NCI-H1092 treated with DMSO at 0.1 percent for 48 hours (cell line): ENCODE measurements at regions not wholly inside any gene's neighbourhood (a gene's known extent, or its start where the extent isn't known, plus 50 kb on each side); places are given as distances from the start of the nearest gene placed in this dataset.

ENCODE experiments used
- DNase-seq: peaks from one replicate; lab custom pipeline; 2025; lab: John Stamatoyannopoulos, UW

GRCh38 chr12:123077298-123078119, 73.4 kb downstream of the PITPNM2 start:
- no peak for DNase-seq

GRCh38 chr12:123076604-123077297, 74.1 kb downstream of the PITPNM2 start:
- no peak for DNase-seq

- no peak for DNase-seq
Observed at GRCh38 chr12:123075646-123076171, 75.2 kb downstream of the PITPNM2 start.

- DNase-seq = no peak
Observed at GRCh38 chr12:123075087-123075645, 75.7 kb downstream of the PITPNM2 start.

- DNase-seq = no peak
Observed at GRCh38 chr12:123073962-123074801, 76.7 kb downstream of the PITPNM2 start.

GRCh38 chr12:123073292-123073691, 77.6 kb downstream of the PITPNM2 start:
- no peak for DNase-seq

- no peak for DNase-seq
Observed at GRCh38 chr12:123071857-123072256, 79.0 kb downstream of the PITPNM2 start.

GRCh38 chr12:123071099-123071800, 79.6 kb downstream of the PITPNM2 start:
- no peak for DNase-seq

GRCh38 chr12:123070267-123071081, 80.4 kb downstream of the PITPNM2 start:
- no peak for DNase-seq

- no peak for DNase-seq
Observed at GRCh38 chr12:123069436-123070266, 81.2 kb downstream of the PITPNM2 start.

GRCh38 chr12:123067654-123068053, 83.2 kb downstream of the PITPNM2 start:
- DNase-seq = no peak

- DNase-seq = no peak
Observed at GRCh38 chr12:123066384-123066710, 84.5 kb downstream of the PITPNM2 start.

GRCh38 chr12:123065676-123066383, 85.1 kb downstream of the PITPNM2 start:
- DNase-seq = no peak

- DNase-seq = peak; percentile 47
Observed at GRCh38 chr12:123064885-123065619, 84.6 kb downstream of the ARL6IP4 start.

- DNase-seq = no peak
Observed at GRCh38 chr12:123064366-123064765, 83.9 kb downstream of the ARL6IP4 start.

GRCh38 chr12:123063535-123063934, 83.1 kb downstream of the ARL6IP4 start:
- DNase-seq = no peak

GRCh38 chr12:123062681-123063486, 82.4 kb downstream of the ARL6IP4 start:
- no peak for DNase-seq
